Omental fat pad (tissue), 3 donors: ENCODE measurements at regions not wholly inside any gene's neighbourhood (a gene's known extent, or its start where the extent isn't known, plus 50 kb on each side); places are given as distances from the start of the nearest gene placed in this dataset.
"Not testable (repeated sequence)": the region's sequence is repeated elsewhere in the genome, so short reads cannot be mapped to it uniquely, and the experiment has no call there.

Experiments
- ATAC-seq: fragments of 150-250 bp; one replicate; pipeline ENCODE4 v1.9.1; 2016; ENCODE audit warnings: mild to moderate bottlenecking, moderate library complexity; ENCODE audit not compliant: low FRiP score
- DNase-seq: peaks from one replicate; pipeline ENCODE4 v3.0.0-alpha.2; 2019; ENCODE audit warnings: low spot score
- CTCF ChIP-seq, 3 donors: fragments of 450-650 bp; IDR thresholded peaks; one replicate each; pipeline ENCODE4 v1.5.1; 2016 to 2017; ENCODE audit warnings: antibody characterized with exemption in 3 of 3, mild to moderate bottlenecking in 3 of 3, moderate library complexity in 2 of 3

- ATAC-seq = no peak
- no peak for TF ChIP-seq CTCF (IDR thresholded peaks at IDR 0.05)
- DNase-seq = no peak
These were observed 211.9 kb upstream of the HNRNPA3 start for GRCh38 chr2:177000715-177001072.

GRCh38 chr2:177001334-177001733 lies 211.3 kb upstream of the HNRNPA3 start:
- ATAC-seq = no peak
- no peak for DNase-seq
- TF ChIP-seq CTCF (IDR thresholded peaks at IDR 0.05) = no peak

- DNase-seq (no peak), ATAC-seq (no peak)
- no peak for TF ChIP-seq CTCF (IDR thresholded peaks at IDR 0.05)
These were observed 209.6 kb upstream of the HNRNPA3 start for GRCh38 chr2:177002983-177003382.

- not testable (repeated sequence) for ATAC-seq, DNase-seq
These were observed 204.9 kb upstream of the HNRNPA3 start for GRCh38 chr2:177007726-177008125.

- not testable (repeated sequence) for ATAC-seq
These were observed 203.9 kb upstream of the HNRNPA3 start for GRCh38 chr2:177008662-177009061.

GRCh38 chr2:177010146-177010545 lies 202.4 kb upstream of the HNRNPA3 start:
- DNase-seq = no peak
- ATAC-seq = no peak
- TF ChIP-seq CTCF (IDR thresholded peaks at IDR 0.05) = no peak

More at GRCh38 chr2:177008662-177009061, 203.9 kb upstream of the HNRNPA3 start:
- not testable (repeated sequence) for DNase-seq

- ATAC-seq = no peak
- no peak for TF ChIP-seq CTCF (IDR thresholded peaks at IDR 0.05)
- DNase-seq = no peak
These were observed 201.7 kb upstream of the HNRNPA3 start for GRCh38 chr2:177010861-177011260.

- ATAC-seq = no peak
- TF ChIP-seq CTCF (IDR thresholded peaks at IDR 0.05) = no peak
- no peak for DNase-seq
These were observed 197.6 kb upstream of the HNRNPA3 start for GRCh38 chr2:177014946-177015345.
